ENCODE measurements at regions not wholly inside any gene's neighbourhood (a gene's known extent, or its start where the extent isn't known, plus 50 kb on each side); places are given as distances from the start of the nearest gene placed in this dataset.
"Not testable (repeated sequence)": the region's sequence is repeated elsewhere in the genome, so short reads cannot be mapped to it uniquely, and the experiment has no call there.

DNA sequence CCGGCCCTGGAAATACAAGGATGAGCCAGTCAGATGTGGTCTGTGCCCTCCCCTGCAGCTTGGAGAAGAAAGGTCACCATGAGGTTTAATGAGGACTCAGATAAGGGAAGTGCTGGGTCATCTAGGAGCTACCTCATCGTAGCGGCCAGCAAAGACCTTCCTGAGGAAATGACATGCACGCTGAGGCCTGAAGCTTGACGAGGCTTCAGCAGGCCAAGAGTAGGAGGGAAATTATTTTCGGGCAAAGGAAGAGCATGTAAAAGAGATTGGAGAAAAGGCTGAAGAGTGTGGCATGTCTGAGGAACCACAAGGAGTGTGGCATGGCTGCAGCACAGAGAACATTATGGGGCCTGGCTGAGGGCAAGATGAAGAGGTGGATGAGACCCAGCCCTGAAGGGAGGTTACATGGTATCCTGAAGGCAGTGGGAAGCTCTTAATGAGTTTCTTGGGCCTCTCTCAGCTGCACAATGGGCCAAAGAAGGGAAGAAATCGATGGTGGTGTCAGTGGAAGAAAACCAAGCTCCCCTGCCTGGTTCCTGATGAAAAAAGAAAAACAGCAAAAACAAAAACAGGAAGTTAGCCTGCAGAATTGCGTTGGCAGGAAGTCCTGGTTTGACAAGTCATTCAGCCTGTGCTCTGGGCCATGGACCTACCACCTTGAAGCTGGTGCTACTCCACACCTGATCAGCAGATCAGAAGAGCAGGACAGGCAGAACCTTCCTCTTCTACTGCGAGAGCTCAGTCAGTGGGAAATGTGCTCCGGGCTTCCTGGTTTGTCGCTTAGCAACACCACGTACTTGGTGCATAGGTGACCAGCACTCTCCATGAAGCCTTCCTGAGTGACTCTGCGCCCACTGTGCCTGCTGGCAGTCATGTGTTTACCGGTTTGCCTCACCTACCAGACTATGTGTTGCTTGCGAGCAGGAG lies 134.5 kb upstream of the KLF3 start:
- peak overlapping the region; percentile 53 to 92 (median 74) for H3K4me2 ChIP-seq
- peak overlapping the region in 8 of 11 experiments; percentile 15 to 81 (median 70); a peak in 14 of 22 replicates for H3K9ac ChIP-seq
- H3K4me3 ChIP-seq = peak overlapping the region in 1 of 10 experiments; percentile 5; a peak in 1 of 20 replicates

DNA sequence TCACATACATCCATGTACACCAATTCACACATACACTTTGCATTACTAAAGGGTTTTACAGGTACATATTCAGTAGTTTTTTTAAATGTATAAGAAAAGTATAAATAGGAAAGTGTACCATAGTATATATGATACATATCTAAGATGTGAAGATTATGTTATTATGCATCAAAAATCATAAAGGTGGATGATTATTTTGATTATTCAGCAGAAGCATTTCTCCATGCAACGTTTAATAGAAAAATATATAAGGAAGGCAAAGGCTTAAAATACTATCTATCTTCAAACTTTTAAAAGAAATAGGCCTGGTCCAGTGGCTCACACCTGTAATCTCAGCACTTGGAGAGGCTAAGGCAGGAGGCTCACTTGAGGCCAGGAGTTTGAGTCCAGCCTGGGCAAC lies 133.5 kb upstream of the KLF3 start:
- Histone ChIP-seq H3K4me1 (peaks cover 8 to 94% (median 14%) of the 10 kb centered on the region in 10 experiments), H3K27ac (peak overlapping the region in 3 of 11 experiments; percentile 35 to 97 (median 94); a peak in 7 of 22 replicates), H3K9me3 (replicated peaks in 1 of 11) (peaks cover 0 to 7% (median 0%) of the 10 kb centered on the region in 11 experiments; a peak in 4 of 22 replicates), H3K27me3 (no peaks in the 10 kb centered on the region), H3K4me3 (no peak overlapping the region), H3K4me2 (peak overlapping the region in 4 of 11 experiments; percentile 74 to 92 (median 82); a peak in 7 of 22 replicates), H3K9ac (no peak overlapping the region), H4K20me1 (no peaks in the 10 kb centered on the region), H3K36me3 (no peaks in the 10 kb centered on the region)
- no peak for TF ChIP-seq Cebpa-rat (IDR thresholded peaks at IDR 0.05)

More for the DNA sequence above, 134.5 kb upstream of the KLF3 start:
- H3K4me1 ChIP-seq = peaks cover 8 to 94% (median 14%) of the 10 kb centered on the region in 10 experiments
- H3K36me3 ChIP-seq = no peaks in the 10 kb centered on the region
- no peaks in the 10 kb centered on the region for H4K20me1 ChIP-seq
- H3K27ac ChIP-seq = peak overlapping the region; percentile 47 to 97 (median 79); a peak in 20 of 22 replicates
- no peak for TF ChIP-seq Cebpa-rat (IDR thresholded peaks at IDR 0.05)
- H3K27me3 ChIP-seq = no peaks in the 10 kb centered on the region
- H3K9me3 ChIP-seq (replicated peaks in 1 of 11) = peaks cover 0 to 7% (median 0%) of the 10 kb centered on the region in 11 experiments; a peak in 4 of 22 replicates

DNA sequence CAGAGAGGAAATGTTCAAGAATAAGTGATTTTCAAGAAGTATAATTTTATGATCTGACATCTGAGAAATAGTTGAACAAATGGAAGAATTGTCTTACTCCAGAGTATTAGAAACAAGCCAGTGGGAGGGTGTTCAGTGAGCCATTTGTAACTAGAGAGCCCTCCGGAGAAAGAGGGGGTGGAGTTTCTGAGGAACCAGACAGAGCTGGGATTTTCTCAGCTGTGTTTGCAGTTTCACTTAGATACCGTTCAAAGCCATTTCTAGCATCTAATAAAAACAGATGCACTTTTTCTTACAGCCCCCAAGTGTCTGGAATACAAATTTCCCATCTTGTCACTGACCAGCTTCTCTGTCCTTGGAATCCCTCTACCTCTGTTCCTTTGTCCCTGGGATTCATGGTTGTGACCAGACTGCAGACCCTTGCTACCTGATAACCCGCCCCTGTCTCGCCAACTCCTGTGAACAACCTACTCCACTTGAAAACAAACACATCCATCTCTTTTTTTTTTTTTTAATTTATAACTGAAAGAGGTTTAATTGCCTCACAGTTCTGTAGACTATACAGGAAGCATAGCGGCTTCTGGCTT lies 132.8 kb upstream of the KLF3 start:
- H4K20me1 ChIP-seq = no peaks in the 10 kb centered on the region
- no peak for TF ChIP-seq Cebpa-rat (IDR thresholded peaks at IDR 0.05)
- H3K9ac ChIP-seq = no peak overlapping the region
- H3K4me2 ChIP-seq = peak overlapping the region in 3 of 11 experiments; percentile 74 to 92 (median 84); a peak in 6 of 22 replicates
- no peak overlapping the region for H3K4me3 ChIP-seq
- H3K4me1 ChIP-seq = peaks cover 8 to 87% (median 14%) of the 10 kb centered on the region in 10 experiments
- H3K27ac ChIP-seq = peak overlapping the region in 3 of 11 experiments; percentile 35 to 97 (median 94); a peak in 4 of 22 replicates
- H3K9me3 ChIP-seq (replicated peaks in 1 of 11) = peaks cover 0 to 7% (median 0%) of the 10 kb centered on the region in 11 experiments; a peak in 4 of 22 replicates
- no peaks in the 10 kb centered on the region for H3K36me3 ChIP-seq
- no peaks in the 10 kb centered on the region for H3K27me3 ChIP-seq

DNA sequence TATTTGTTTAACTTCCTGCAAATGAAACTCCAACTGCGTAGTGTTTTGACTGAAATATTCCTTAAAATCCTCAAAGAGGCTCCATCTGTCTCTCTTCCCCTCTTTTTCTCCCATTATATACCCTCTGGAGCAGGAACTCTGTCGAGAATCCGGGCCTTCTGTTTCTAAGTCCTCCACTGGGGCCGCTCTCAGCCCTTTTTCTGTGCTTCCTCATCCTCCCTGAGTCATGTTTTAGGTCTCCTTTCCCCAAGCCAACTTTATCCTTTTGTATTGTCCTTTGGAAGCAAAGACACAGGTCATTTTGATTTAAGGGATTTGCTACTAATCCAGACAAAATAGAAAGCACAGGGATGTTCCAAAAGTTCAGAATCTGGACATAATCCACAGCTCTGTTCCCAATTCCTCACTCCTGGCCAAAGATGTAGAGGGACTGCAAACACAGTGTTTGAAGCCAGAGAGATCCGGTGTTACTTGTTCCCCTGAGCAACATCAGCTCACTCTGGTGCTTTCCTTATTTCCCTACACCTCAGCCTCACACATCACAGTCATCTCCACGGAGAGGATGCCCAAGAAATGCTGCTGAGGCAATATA lies 131.0 kb upstream of the KLF3 start:
- H3K9me3 ChIP-seq (replicated peaks in 1 of 11) = peaks cover 0 to 7% (median 0%) of the 10 kb centered on the region in 11 experiments; a peak in 3 of 22 replicates
- H4K20me1 ChIP-seq = no peaks in the 10 kb centered on the region
- H3K4me1 ChIP-seq = peaks cover 8 to 74% (median 14%) of the 10 kb centered on the region in 10 experiments
- 0 out of 22 replicates have a peak overlapping the region, but pooled peaks of 1 of the 11 experiments have one; percentile 17 for H3K9ac ChIP-seq
- H3K36me3 ChIP-seq = no peaks in the 10 kb centered on the region
- no peaks in the 10 kb centered on the region for H3K27me3 ChIP-seq
- TF ChIP-seq Cebpa-rat (IDR thresholded peaks at IDR 0.05) = no peak
- no peak overlapping the region; a peak in 1 of 22 replicates for H3K27ac ChIP-seq
- peak overlapping the region in 2 of 11 experiments; percentile 74 to 92; a peak in 5 of 22 replicates for H3K4me2 ChIP-seq
- no peak overlapping the region for H3K4me3 ChIP-seq

DNA sequence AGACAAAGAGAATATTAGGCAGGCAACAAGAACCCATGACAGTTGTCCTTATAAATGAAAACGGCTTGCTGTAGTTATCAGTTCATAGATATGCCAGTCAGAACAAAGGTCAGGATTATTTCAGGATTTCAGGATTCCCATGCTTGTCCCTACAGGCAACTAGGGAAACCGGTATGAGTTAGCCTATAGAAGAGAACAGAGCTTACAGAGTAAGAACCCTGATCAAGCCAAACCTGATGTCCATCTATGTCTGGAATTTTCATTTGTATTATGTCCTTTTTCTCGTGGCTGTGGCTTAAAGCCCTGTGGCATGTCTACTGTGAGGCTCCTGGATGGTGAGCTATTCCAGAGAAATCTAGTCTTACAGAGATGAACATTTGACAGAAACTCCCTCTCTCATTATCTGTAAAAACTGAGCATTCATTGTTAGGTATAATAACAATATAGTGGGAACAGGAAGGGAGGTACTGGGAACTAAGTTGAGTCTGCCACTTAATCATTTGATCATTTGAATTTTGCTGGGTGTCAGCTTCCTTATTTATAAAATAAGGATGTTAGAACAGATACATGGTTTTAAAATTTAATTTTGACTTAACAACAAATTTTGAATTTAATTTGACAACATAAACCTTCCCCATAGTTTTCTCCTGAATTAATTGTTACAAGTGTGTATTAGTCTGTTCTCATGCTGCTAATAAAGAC lies 129.5 kb upstream of the KLF3 start:
- H3K36me3 ChIP-seq = no peaks in the 10 kb centered on the region
- H3K9me3 ChIP-seq (replicated peaks in 1 of 11) = peaks cover 0 to 4% (median 0%) of the 10 kb centered on the region in 11 experiments; a peak in 2 of 22 replicates
- no peak for TF ChIP-seq Cebpa-rat (IDR thresholded peaks at IDR 0.05)

DNA sequence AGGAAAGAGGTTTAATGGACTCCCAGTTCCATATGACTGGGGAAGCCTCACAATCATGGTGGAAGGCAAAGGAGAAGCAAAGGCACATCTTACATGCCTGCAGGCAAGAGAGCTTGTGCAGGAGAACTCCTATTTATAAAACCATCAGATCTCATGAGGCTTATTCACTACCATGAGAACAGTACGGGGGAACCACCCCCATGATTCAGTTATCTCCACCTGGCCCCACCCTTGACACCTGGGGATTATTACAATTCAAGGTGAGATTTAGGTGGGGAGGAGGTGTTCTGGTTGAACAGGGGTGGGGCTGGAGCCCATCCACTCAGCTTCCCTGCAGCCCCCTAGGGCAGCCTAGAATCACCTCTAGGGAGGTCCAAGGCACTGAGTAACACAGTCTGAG lies 128.9 kb upstream of the KLF3 start:
- H3K36me3 ChIP-seq; H3K9ac ChIP-seq; H3K4me3 ChIP-seq; H3K9me3 ChIP-seq (replicated peaks in 1 of 11); H4K20me1 ChIP-seq; H3K27me3 ChIP-seq: not testable (repeated sequence)
- Histone ChIP-seq H3K27ac (0 out of 22 replicates have a peak overlapping the region, but pooled peaks of 2 of the 11 experiments have one; percentile 7 to 10), H3K4me2 (peak overlapping the region in 2 of 11 experiments; percentile 70 to 92; a peak in 4 of 22 replicates), H3K4me1 (peaks cover 0 to 54% (median under 1%) of the 10 kb centered on the region in 10 experiments; a peak in 10 of 20 replicates)

More for the DNA sequence above, 129.5 kb upstream of the KLF3 start:
- no peak overlapping the region for H3K9ac ChIP-seq
- H3K4me1 ChIP-seq = peaks cover 5 to 60% (median 6%) of the 10 kb centered on the region in 10 experiments
- H4K20me1 ChIP-seq = no peaks in the 10 kb centered on the region
- peak overlapping the region in 3 of 11 experiments; percentile 25 to 92 (median 70); a peak in 4 of 22 replicates for H3K4me2 ChIP-seq
- peak overlapping the region in 1 of 11 experiments; percentile 7; a peak in 1 of 22 replicates for H3K27ac ChIP-seq
- no peak overlapping the region for H3K4me3 ChIP-seq
- H3K27me3 ChIP-seq = no peaks in the 10 kb centered on the region

DNA sequence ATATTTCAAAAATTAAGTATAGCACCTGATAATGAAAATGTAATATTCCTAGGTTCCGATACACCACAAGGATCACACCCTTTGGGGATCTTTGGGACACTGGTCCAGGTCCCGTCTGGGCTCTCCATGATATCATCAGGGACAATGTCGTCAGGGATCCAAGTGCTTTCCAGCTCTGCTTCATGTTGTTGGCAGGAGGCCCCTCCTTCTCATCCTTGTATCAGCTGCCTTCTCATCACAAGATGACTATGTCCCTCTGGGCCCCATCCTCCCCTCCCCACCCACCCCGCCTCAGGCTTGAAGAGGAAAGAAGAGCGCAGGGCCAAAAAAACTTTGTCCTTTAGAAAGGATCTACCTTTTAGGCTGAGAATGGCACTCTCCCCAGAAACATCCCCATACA lies 128.3 kb upstream of the KLF3 start:
- Histone ChIP-seq H3K36me3 (no peaks in the 10 kb centered on the region), H3K4me2 (no peak overlapping the region), H3K4me3 (no peak overlapping the region), H3K9ac (no peak overlapping the region), H3K4me1 (peaks cover 0 to 48% (median 0%) of the 10 kb centered on the region in 10 experiments; a peak in 6 of 20 replicates), H4K20me1 (no peaks in the 10 kb centered on the region), H3K27ac (no peak overlapping the region), H3K9me3 (replicated peaks in 1 of 11) (peaks cover 0 to 4% (median 0%) of the 10 kb centered on the region in 11 experiments; a peak in 1 of 22 replicates), H3K27me3 (no peaks in the 10 kb centered on the region)
- TF ChIP-seq Cebpa-rat (IDR thresholded peaks at IDR 0.05) = no peak

DNA sequence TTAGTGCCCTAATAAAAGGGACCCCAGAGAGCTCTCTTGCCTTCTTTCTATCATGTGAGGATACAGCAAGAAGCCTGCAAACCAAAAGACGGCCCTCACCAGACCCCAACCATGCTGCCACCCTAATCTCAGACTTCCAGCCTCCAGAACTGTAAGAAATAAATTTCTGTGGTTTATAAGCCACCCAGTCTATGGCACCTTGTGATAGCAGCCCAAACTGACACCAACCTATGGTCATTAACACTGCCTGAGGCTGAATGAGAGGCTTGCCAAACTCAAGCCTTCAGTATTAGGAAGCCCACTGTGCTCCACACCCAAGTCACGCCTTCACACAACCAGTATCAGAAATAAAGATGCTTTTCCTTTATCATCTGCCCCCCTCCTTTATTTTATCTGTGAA lies 127.3 kb upstream of the KLF3 start:
- H3K4me1 ChIP-seq = peaks cover 0 to 38% (median 0%) of the 10 kb centered on the region in 10 experiments; a peak in 6 of 20 replicates
- H3K9ac ChIP-seq = no peak overlapping the region
- no peak overlapping the region for H3K27ac ChIP-seq
- peaks cover 0 to 4% (median 0%) of the 10 kb centered on the region in 11 experiments; a peak in 1 of 22 replicates for H3K9me3 ChIP-seq (replicated peaks in 1 of 11)
- no peak overlapping the region for H3K4me3 ChIP-seq
- no peak for TF ChIP-seq Cebpa-rat (IDR thresholded peaks at IDR 0.05)
- no peaks in the 10 kb centered on the region for H4K20me1 ChIP-seq
- H3K4me2 ChIP-seq = no peak overlapping the region
- no peaks in the 10 kb centered on the region for H3K27me3 ChIP-seq
- H3K36me3 ChIP-seq = no peaks in the 10 kb centered on the region
